GM18511 (cell line): ENCODE measurements at regions not wholly inside any gene's neighbourhood (a gene's known extent, or its start where the extent isn't known, plus 50 kb on each side); places are given as distances from the start of the nearest gene placed in this dataset.

Experiments
- ATAC-seq: cut with Tn5 transposase; IDR thresholded peaks from one replicate; pipeline ENCODE4 v1.9.1; 2021; ENCODE audit warnings: mild to moderate bottlenecking, moderate library complexity; ENCODE audit not compliant: unreplicated experiment

DNA sequence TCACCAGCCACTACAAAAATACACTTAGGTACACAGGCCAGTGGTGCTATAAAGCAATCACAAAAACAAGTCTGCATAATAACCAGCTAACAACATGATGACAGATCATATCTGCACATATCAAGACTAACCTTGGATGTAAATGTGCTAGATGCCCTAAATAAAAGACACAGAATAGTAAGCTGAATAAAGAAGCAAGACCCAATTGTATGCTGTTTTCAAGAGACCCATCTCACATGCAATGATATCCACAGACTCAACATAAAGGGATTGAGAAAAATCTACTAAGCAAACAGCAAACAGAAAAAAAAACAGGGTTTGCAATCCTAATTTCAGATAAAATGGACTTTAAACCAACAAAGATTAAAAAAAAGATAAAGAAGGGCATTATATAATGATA is 505.4 kb upstream of the FZD8 start:
- ATAC-seq = no peak

GRCh38 chr10:36141856-36142560 is 499.9 kb upstream of the FZD8 start:
- no peak for ATAC-seq

DNA sequence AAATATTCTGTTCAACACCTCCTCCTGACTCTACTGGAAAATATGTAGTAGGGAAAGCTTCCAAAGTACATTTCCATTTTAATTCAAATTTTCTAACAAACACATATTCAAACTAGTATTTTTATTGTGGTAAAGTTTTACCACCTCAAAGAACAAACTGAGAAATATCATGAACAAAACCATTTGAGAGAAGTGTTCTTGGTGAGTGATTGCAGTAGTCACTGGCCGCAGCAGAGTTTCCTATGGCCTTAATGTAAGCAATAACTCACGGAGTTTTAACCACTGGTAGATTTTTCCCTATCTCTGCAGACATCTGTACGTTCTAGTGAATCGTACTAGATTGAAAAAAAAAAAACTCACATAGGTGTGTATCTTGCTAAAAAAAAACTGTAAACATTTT is 487.0 kb upstream of the FZD8 start:
- no peak for ATAC-seq

DNA sequence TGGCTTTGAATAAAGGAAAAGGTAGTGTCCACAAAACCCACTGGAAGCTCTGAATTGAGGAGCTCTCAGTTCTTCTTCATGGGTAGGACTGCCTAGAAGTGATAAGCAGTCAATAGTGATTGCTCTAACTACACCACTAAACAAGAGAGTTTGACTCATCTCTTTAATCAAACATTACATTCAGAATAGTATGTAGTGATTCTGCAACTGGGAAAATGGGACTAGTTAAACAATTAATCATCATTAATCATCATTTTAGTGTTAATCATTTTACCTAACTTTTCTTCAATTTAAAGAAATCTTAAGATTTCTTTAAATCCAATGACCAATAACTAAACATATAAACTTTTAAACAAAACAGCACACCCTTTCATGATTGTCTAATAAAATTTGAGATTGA is 484.0 kb upstream of the FZD8 start:
- no peak for ATAC-seq

DNA sequence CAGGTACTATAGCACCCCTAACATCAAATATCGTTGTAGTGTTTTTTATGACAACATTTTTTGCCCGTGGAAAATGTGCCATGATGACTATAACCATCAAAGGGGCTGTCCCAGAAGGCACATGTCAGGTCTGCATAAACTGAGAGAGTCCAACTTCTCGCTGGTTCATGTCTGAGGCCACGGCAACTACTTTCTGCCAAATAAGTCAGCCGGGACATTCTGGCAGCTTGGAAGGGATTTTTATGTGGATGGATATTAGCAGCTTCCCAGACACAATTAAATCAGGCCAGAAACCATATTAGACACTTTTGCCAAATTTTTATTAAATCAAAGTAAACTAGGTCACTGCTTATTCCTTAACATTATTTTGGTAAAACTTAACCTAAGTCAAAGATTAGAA is 477.4 kb upstream of the FZD8 start:
- ATAC-seq = no peak

DNA sequence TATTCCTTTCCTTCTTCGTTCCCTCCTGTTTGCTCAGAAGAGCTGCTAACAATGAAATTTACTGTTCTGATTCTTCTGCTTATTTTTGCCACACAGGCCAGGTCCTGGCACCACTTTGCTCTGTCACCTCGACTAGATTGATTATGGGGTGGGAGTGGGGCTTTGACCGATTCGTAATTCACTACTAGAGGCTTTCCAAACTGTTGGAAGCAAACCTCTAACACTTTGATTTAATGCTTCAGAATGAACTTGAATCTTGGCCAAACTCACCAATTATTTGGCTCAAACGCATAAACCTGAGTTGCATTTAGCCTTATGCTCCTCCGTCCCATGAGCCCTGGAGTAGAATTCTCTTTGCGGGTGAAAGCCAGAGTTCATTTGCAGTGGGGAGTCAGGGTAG is 476.2 kb upstream of the FZD8 start:
- no peak for ATAC-seq

- ATAC-seq = no peak
Measured at GRCh38 chr10:36117890-36118289, 475.8 kb upstream of the FZD8 start.

GRCh38 chr10:36117231-36117630 is 475.1 kb upstream of the FZD8 start:
- ATAC-seq = no peak

- no peak for ATAC-seq
Measured at GRCh38 chr10:36116731-36117130, 474.6 kb upstream of the FZD8 start.

- ATAC-seq = no peak
Measured at GRCh38 chr10:36116040-36116439, 473.9 kb upstream of the FZD8 start.

DNA sequence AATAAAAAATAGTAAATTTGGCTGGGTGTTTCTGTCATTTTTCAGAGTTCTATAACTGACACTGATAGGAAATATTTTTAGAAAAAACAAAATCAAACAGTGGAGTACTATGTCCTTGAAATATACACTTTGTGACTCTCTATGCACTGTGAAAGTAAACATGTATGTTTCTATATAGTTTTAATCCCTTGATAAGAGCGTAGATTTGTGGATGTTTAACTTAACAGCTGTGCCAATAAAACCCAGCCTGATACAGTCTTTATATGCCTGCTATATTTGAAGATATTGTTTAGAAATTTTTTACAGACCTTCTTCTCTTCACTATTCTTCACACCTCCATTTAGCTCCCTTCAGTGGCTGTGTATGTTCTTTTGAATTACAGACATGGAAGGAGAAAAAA is 473.3 kb upstream of the FZD8 start:
- ATAC-seq = no peak

DNA sequence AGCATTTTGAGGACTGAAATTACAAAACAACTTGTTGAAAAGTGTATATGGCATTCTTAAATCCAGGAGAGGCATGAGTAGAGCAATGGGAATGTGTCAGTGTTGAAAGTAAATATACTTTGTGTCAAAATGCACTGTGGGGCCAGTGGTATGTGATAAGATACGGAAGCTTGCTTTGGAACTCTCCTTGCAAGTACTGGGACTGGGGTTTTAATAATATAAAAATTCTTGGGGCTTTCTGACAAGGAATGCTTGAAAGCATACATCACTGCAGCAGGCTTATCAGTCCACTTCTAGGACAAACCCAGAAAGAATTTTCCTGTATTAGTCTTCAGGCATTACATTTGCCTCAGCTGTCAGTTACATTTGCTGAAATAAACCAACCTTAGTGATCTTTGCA is 472.8 kb upstream of the FZD8 start:
- no peak for ATAC-seq

DNA sequence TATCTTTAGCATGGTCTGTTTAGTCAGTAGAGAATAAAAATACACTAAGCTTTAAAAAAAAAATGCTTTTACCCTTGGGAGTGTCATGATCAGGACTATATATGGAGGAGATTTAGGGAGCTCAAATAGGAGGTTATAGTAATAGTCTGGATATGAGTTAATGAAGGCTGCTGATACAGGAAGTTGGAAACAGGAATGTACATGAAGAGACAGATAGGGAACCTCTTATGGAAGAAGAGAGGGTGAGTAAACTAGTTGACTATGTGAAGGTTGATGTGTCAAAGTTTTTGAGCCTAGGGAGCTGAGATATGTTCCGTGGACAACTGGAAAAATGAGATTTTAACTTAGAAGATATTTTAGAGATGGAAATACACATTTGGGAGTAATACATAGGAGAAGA is 472.0 kb upstream of the FZD8 start:
- ATAC-seq = no peak

GRCh38 chr10:36111676-36112075 is 469.6 kb upstream of the FZD8 start:
- ATAC-seq = no peak

DNA sequence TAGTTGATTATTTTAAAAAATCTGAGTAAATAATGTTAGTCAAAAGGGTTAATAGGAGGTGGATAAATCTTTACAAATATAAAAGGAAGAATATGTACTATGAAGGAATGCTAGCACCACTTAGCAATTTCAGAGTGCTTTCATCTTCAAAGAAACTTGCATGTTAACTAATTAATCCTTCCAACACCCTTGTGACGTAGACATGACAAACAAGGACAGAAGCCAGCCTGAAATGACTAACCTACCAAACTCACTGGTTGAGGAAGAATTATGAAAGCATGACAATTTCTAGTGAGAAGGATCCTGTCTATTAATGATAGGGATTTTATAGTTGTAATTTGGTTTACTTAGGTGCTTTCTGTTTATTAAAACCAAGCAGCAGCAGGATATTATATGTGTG is 468.0 kb upstream of the FZD8 start:
- ATAC-seq = no peak

GRCh38 chr10:36109399-36110023 is 467.4 kb upstream of the FZD8 start:
- ATAC-seq = no peak

DNA sequence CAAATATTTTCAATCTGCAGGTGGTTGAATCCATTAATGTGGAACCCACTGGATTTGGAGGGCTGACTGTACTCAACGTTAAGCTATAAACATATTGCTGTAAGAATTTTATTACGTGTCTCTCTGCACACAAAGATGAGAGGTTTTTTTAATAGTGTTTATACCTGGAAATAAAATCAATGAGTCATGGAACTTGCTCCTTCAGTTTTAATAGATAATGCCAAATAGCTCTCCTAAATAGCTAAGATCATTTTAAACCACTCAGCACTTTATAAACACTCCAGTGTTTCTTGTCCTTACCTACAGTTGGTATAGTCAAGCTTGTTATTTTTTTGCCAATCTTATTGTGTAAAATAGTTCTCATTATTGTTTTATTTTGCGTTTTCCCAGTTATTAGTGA is 455.6 kb upstream of the FZD8 start:
- no peak for ATAC-seq

DNA sequence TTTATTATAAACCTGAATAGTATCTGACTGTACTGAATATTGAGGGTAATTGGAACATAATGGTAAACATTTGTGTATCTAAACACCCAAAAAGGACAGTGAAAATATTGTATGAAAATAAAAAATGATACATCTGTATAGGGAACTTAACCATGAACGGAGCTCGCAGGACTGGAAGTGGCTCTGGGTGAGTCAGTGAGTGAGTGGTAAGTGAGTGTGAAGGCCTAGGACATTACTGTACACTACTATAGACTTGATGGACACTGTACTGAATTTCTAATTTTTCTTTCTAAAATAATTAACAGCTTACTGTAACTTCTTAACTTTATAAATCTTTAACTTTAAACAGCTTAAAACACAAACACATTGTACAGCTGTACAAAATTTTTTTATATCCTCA is 454.5 kb upstream of the FZD8 start:
- ATAC-seq = no peak

- no peak for ATAC-seq
Measured at GRCh38 chr10:36094096-36094495, 452.0 kb upstream of the FZD8 start.

- ATAC-seq = no peak
Measured at GRCh38 chr10:36092116-36092515, 450.0 kb upstream of the FZD8 start.

DNA sequence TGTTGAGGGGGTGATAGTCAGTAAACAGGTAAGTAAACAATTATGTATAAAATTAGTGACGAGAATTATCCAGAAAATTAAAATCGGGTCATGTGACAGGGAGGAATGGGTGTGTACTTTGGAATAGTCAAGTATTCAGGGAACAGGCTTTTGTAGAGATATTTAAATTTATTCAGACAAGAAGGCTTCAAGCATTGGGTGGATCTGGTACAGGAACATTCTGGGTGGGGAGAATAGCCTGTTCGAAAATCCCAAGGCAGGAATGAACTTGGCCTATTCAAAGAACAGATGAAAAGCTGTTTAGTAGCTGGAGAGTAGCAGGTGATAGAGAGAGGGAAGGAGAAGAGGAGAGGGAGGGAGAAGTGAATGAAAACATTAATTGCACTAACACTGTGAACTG is 448.9 kb upstream of the FZD8 start:
- ATAC-seq = no peak

DNA sequence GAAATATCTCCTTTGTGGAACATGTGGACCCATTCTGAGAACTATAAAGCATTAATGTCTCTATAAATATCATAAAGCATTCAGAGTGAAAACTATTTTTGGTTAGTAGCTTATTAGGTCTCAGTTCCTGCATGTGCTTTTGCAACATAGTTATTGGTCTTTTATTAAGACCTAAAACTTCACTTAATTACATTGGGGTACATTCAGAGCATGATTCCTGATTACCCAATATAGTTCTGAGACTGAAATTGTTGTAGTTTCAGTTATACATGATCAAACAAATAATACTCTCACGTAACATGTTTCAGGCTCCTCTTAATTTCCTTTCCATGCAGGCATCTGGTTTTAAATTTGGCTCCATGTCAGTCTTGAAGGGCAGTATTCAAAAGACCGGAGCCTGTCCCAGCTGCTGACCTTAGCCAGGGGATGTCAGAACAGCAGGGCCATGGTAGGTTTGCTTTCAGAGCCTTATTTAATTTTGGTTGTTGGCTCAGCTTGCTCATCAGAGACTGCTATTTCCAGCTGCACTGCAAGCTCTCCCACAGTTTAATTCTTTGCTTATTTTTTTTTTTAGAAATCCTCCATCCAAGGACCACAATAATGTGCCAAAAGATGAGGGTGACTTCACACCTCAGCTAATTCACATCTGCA is 447.8 kb upstream of the FZD8 start:
- peak; percentile 74 for ATAC-seq
